ENCODE measurements at regions not wholly inside any gene's neighbourhood (a gene's known extent, or its start where the extent isn't known, plus 50 kb on each side); places are given as distances from the start of the nearest gene placed in this dataset.

DNA sequence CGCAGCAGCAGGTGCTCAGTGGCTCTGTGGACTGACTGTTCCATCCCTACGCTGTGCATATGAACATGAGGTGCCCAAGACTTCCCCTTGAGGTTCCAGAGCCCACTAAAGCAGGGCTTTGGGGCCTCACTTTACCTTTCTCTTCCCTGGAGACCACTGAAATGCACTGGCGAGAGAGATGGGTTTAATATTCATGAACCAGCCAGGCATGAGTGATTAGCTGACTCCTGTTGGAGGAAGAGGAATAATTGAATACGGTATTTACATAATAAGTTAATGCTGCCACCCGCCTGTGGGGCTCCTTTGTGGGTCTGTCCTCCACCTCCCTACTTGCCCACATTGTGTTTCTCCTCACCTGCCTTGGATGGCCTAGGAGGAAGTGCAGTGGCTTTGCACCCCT lies 263.4 kb downstream of the TLE3 start:
- Histone ChIP-seq H3K9me3 (ENCODE audit: control insufficient read depth, low read length) (no peaks in the 10 kb centered on the region), H3K27ac (ENCODE audit: insufficient read depth, low read length, poor library complexity, severe bottlenecking) (no peak overlapping the region), H3K36me3 (ENCODE audit: control insufficient read depth, insufficient read depth, low read length) (no peaks in the 10 kb centered on the region), H3K27me3 (replicated peaks; ENCODE audit: control insufficient read depth, insufficient read depth, low read length, poor library complexity, severe bottlenecking) (no peaks in the 10 kb centered on the region), H3K4me3 (ENCODE audit: insufficient read depth, low read depth, low read length, poor library complexity, severe bottlenecking) (no peak overlapping the region), H3K4me1 (ENCODE audit: control insufficient read depth, insufficient read depth, low read length, poor library complexity, severe bottlenecking) (no peaks in the 10 kb centered on the region)
- DNase-seq = no peak

DNA sequence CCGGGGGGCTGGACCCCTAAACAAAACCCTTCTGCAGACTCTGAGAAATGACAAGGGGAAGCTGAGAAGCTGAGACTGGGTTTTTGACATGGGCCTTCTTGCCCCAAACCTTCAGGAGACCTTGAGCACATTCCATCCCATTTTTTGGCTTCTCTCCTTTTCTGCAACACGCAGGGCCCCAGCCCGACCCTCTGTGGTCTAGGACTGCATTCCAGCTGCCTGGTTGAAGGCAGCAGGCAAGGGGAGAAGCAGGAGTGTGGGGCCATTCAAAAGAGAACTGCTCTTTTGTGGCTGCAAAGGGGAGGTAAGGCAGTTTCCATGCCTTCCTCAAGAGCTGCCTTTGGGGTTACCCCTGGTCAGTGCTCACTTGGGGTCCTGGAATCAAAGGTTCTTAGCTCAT lies 263.0 kb downstream of the TLE3 start:
- H3K27me3 ChIP-seq (replicated peaks; ENCODE audit: control insufficient read depth, insufficient read depth, low read length, poor library complexity, severe bottlenecking) = no peaks in the 10 kb centered on the region
- DNase-seq = no peak
- H3K36me3 ChIP-seq (ENCODE audit: control insufficient read depth, insufficient read depth, low read length) = no peaks in the 10 kb centered on the region
- no peaks in the 10 kb centered on the region for H3K4me1 ChIP-seq (ENCODE audit: control insufficient read depth, insufficient read depth, low read length, poor library complexity, severe bottlenecking)
- H3K9me3 ChIP-seq (ENCODE audit: control insufficient read depth, low read length) = no peaks in the 10 kb centered on the region
- no peak overlapping the region for H3K27ac ChIP-seq (ENCODE audit: insufficient read depth, low read length, poor library complexity, severe bottlenecking)
- H3K4me3 ChIP-seq (ENCODE audit: insufficient read depth, low read depth, low read length, poor library complexity, severe bottlenecking) = no peak overlapping the region

GRCh38 chr15:69836048-69836447 lies 261.7 kb downstream of the TLE3 start:
- H3K36me3 ChIP-seq (ENCODE audit: control insufficient read depth, insufficient read depth, low read length) = no peaks in the 10 kb centered on the region
- H3K4me1 ChIP-seq (ENCODE audit: control insufficient read depth, insufficient read depth, low read length, poor library complexity, severe bottlenecking) = no peaks in the 10 kb centered on the region
- H3K27ac ChIP-seq (ENCODE audit: insufficient read depth, low read length, poor library complexity, severe bottlenecking) = no peak overlapping the region
- H3K4me3 ChIP-seq (ENCODE audit: insufficient read depth, low read depth, low read length, poor library complexity, severe bottlenecking) = no peak overlapping the region
- no peak for DNase-seq
- H3K27me3 ChIP-seq (replicated peaks; ENCODE audit: control insufficient read depth, insufficient read depth, low read length, poor library complexity, severe bottlenecking) = no peaks in the 10 kb centered on the region
- H3K9me3 ChIP-seq (ENCODE audit: control insufficient read depth, low read length) = no peaks in the 10 kb centered on the region

GRCh38 chr15:69836526-69837230 lies 261.0 kb downstream of the TLE3 start:
- Histone ChIP-seq H3K27me3 (replicated peaks; ENCODE audit: control insufficient read depth, insufficient read depth, low read length, poor library complexity, severe bottlenecking) (no peaks in the 10 kb centered on the region), H3K27ac (ENCODE audit: insufficient read depth, low read length, poor library complexity, severe bottlenecking) (no peak overlapping the region), H3K36me3 (ENCODE audit: control insufficient read depth, insufficient read depth, low read length) (no peaks in the 10 kb centered on the region), H3K4me3 (ENCODE audit: insufficient read depth, low read depth, low read length, poor library complexity, severe bottlenecking) (no peak overlapping the region), H3K9me3 (ENCODE audit: control insufficient read depth, low read length) (no peaks in the 10 kb centered on the region), H3K4me1 (ENCODE audit: control insufficient read depth, insufficient read depth, low read length, poor library complexity, severe bottlenecking) (no peaks in the 10 kb centered on the region)
- DNase-seq = no peak

DNA sequence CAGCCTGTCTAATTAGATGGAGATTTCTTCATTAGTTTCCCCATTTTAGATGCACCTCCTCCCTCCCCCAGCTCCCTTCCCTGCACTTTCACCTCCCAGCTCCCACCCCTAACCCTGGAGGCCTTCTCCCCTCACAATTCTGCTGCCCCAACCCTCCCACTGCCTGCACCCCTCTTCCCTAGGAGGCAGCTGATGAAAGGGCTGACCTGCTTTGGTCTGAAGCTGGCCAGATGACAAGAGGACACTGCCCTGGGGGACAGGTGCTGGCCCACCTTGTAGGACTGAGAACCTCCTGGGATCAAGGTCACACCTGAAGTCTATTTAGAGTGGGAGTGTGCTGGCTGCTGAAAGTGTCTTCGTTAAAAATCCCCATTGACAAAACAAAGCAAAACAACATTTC lies 259.4 kb downstream of the TLE3 start:
- H3K4me3 ChIP-seq (ENCODE audit: insufficient read depth, low read depth, low read length, poor library complexity, severe bottlenecking) = no peak overlapping the region
- no peaks in the 10 kb centered on the region for H3K36me3 ChIP-seq (ENCODE audit: control insufficient read depth, insufficient read depth, low read length)
- no peaks in the 10 kb centered on the region for H3K4me1 ChIP-seq (ENCODE audit: control insufficient read depth, insufficient read depth, low read length, poor library complexity, severe bottlenecking)
- no peak overlapping the region for H3K27ac ChIP-seq (ENCODE audit: insufficient read depth, low read length, poor library complexity, severe bottlenecking)
- H3K27me3 ChIP-seq (replicated peaks; ENCODE audit: control insufficient read depth, insufficient read depth, low read length, poor library complexity, severe bottlenecking) = no peaks in the 10 kb centered on the region
- no peak for DNase-seq
- H3K9me3 ChIP-seq (ENCODE audit: control insufficient read depth, low read length) = no peaks in the 10 kb centered on the region

- H3K36me3 ChIP-seq (ENCODE audit: control insufficient read depth, insufficient read depth, low read length) = no peaks in the 10 kb centered on the region
- H3K4me1 ChIP-seq (ENCODE audit: control insufficient read depth, insufficient read depth, low read length, poor library complexity, severe bottlenecking) = no peaks in the 10 kb centered on the region
- DNase-seq = no peak
- no peaks in the 10 kb centered on the region for H3K27me3 ChIP-seq (replicated peaks; ENCODE audit: control insufficient read depth, insufficient read depth, low read length, poor library complexity, severe bottlenecking)
- no peak overlapping the region for H3K27ac ChIP-seq (ENCODE audit: insufficient read depth, low read length, poor library complexity, severe bottlenecking)
- H3K4me3 ChIP-seq (ENCODE audit: insufficient read depth, low read depth, low read length, poor library complexity, severe bottlenecking) = no peak overlapping the region
- no peaks in the 10 kb centered on the region for H3K9me3 ChIP-seq (ENCODE audit: control insufficient read depth, low read length)
These were observed 258.7 kb downstream of the TLE3 start for GRCh38 chr15:69838994-69839393.

- Histone ChIP-seq H3K4me3 (ENCODE audit: insufficient read depth, low read depth, low read length, poor library complexity, severe bottlenecking) (no peak overlapping the region), H3K36me3 (ENCODE audit: control insufficient read depth, insufficient read depth, low read length) (no peaks in the 10 kb centered on the region), H3K4me1 (ENCODE audit: control insufficient read depth, insufficient read depth, low read length, poor library complexity, severe bottlenecking) (no peaks in the 10 kb centered on the region), H3K27ac (ENCODE audit: insufficient read depth, low read length, poor library complexity, severe bottlenecking) (no peak overlapping the region), H3K9me3 (ENCODE audit: control insufficient read depth, low read length) (no peaks in the 10 kb centered on the region), H3K27me3 (replicated peaks; ENCODE audit: control insufficient read depth, insufficient read depth, low read length, poor library complexity, severe bottlenecking) (no peaks in the 10 kb centered on the region)
- DNase-seq = no peak
These were observed 256.4 kb downstream of the TLE3 start for GRCh38 chr15:69841113-69841828.

DNA sequence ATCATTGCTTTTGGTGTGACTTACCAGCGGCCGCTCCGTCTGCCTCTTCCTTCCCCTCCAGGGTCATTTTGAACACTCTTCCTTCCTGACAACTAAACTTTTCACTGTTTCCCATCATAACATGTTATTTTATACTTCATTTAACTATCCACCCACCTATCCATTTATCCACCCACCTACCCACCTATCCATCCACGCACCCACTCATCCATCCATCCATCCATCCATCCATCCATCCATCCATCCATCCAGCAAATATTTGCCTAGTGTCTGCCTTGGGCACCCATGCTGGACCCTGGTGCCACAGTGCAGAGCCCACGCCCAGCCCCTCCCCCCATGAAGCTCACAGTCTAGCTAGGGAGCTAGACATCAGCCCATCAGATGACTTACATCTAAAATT lies 254.9 kb downstream of the TLE3 start:
- H3K27ac ChIP-seq (ENCODE audit: insufficient read depth, low read length, poor library complexity, severe bottlenecking) = no peak overlapping the region
- H3K4me3 ChIP-seq (ENCODE audit: insufficient read depth, low read depth, low read length, poor library complexity, severe bottlenecking) = no peak overlapping the region
- H3K36me3 ChIP-seq (ENCODE audit: control insufficient read depth, insufficient read depth, low read length) = no peaks in the 10 kb centered on the region
- no peaks in the 10 kb centered on the region for H3K4me1 ChIP-seq (ENCODE audit: control insufficient read depth, insufficient read depth, low read length, poor library complexity, severe bottlenecking)
- no peak for DNase-seq
- H3K9me3 ChIP-seq (ENCODE audit: control insufficient read depth, low read length) = no peaks in the 10 kb centered on the region
- H3K27me3 ChIP-seq (replicated peaks; ENCODE audit: control insufficient read depth, insufficient read depth, low read length, poor library complexity, severe bottlenecking) = no peaks in the 10 kb centered on the region

DNA sequence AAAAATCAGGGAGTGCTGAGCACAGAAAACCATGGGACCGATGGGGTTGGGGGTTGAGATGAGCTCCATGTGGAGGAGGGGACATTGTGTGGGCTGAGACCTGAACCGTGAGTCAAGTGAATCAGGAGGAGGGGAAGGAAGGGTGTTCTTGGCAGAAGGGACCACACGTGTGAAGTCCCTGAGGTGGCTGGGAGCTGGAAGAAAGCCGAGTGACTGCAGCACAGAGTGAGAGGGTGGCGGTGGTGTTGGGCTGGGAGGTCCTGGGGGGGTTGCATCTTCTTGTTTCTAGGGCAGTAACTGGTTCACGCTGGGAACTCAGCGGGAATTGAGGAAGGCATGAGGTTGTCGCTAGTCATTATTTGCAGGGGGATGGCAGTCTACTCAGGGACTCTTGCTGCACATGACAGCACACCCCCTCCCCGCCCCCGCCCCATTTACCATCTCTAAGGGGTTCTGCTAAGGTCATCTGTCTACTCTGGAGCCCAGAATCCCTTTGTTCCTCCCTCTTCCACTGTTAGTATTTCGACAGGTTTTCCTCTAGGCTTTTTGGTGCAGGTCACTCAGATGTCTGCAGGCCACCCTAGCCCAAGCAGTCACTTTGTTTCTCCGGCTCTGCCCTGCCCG lies 254.3 kb downstream of the TLE3 start:
- Histone ChIP-seq H3K27me3 (replicated peaks; ENCODE audit: control insufficient read depth, insufficient read depth, low read length, poor library complexity, severe bottlenecking) (no peaks in the 10 kb centered on the region), H3K4me1 (ENCODE audit: control insufficient read depth, insufficient read depth, low read length, poor library complexity, severe bottlenecking) (no peaks in the 10 kb centered on the region), H3K36me3 (ENCODE audit: control insufficient read depth, insufficient read depth, low read length) (no peaks in the 10 kb centered on the region), H3K4me3 (ENCODE audit: insufficient read depth, low read depth, low read length, poor library complexity, severe bottlenecking) (no peak overlapping the region), H3K9me3 (ENCODE audit: control insufficient read depth, low read length) (no peaks in the 10 kb centered on the region), H3K27ac (ENCODE audit: insufficient read depth, low read length, poor library complexity, severe bottlenecking) (no peak overlapping the region)
- no peak for DNase-seq

DNA sequence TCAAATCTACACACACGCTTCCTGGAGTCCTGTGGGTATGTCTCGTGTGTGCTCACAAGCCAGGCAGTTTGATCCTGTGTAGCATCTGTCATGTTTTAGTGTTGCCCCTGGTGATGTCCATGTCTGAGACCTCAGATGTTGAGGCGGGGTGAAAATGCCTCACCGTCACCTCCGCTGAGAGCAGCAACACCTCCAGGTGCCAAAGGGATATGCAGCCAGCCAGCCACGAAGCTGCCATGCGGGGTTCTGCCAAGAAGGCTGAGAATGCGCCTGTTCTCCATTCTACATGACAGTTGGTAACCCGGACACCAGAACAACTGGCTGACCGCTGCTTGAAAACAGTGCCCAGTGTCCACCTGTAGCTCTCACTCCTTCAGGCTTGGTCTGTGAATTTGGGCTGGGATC lies 253.8 kb downstream of the TLE3 start:
- Histone ChIP-seq H3K27ac (ENCODE audit: insufficient read depth, low read length, poor library complexity, severe bottlenecking) (no peak overlapping the region), H3K27me3 (replicated peaks; ENCODE audit: control insufficient read depth, insufficient read depth, low read length, poor library complexity, severe bottlenecking) (no peaks in the 10 kb centered on the region), H3K4me3 (ENCODE audit: insufficient read depth, low read depth, low read length, poor library complexity, severe bottlenecking) (no peak overlapping the region), H3K36me3 (ENCODE audit: control insufficient read depth, insufficient read depth, low read length) (no peaks in the 10 kb centered on the region), H3K4me1 (ENCODE audit: control insufficient read depth, insufficient read depth, low read length, poor library complexity, severe bottlenecking) (no peaks in the 10 kb centered on the region), H3K9me3 (ENCODE audit: control insufficient read depth, low read length) (no peaks in the 10 kb centered on the region)
- DNase-seq = no peak
